Calu3 (cell line): ENCODE measurements at regions not wholly inside any gene's neighbourhood (a gene's known extent, or its start where the extent isn't known, plus 50 kb on each side); places are given as distances from the start of the nearest gene placed in this dataset.

Experiments used
- BruUV-seq: library from RNA; stranded (reverse); fragments of 400-500 nt; replicated peaks from 2 replicates; lab custom pipeline; 2021; lab: Mats Ljungman, UMichigan
- CTCF ChIA-PET: fragments of 300-600 bp; sonication (Branson Sonifier 250); formaldehyde crosslinking; loops from one replicate; lab custom pipeline; 2022; ENCODE audit warnings: antibody characterized with exemption; lab: Charles Lee
- DNase-seq: peaks from one replicate; pipeline ENCODE4 v3.0.0; 2022
- H3K27ac Mint-ChIP-seq: one replicate; pipeline ENCODE4 v1.8.0; 2022; ENCODE audit warnings: mixed read lengths; ENCODE audit not compliant: unreplicated experiment
- H3K27me3 Mint-ChIP-seq: one replicate; pipeline ENCODE4 v1.8.0; 2022; ENCODE audit warnings: mixed read lengths; ENCODE audit not compliant: unreplicated experiment
- H3K36me3 Mint-ChIP-seq: one replicate; pipeline ENCODE4 v1.8.0; 2022; ENCODE audit warnings: mild to moderate bottlenecking, moderate library complexity, mixed read lengths; ENCODE audit not compliant: insufficient read depth, unreplicated experiment
- H3K4me1 Mint-ChIP-seq: one replicate; pipeline ENCODE4 v1.8.0; 2022; ENCODE audit warnings: mild to moderate bottlenecking, low read depth, mixed read lengths; ENCODE audit not compliant: unreplicated experiment
- H3K4me3 Mint-ChIP-seq: one replicate; pipeline ENCODE4 v1.8.0; 2022; ENCODE audit warnings: mild to moderate bottlenecking, low read depth, moderate library complexity, mixed read lengths; ENCODE audit not compliant: unreplicated experiment
- H3K9me3 Mint-ChIP-seq: one replicate; pipeline ENCODE4 v1.8.0; 2022; ENCODE audit warnings: low read depth, mixed read lengths; ENCODE audit not compliant: unreplicated experiment
- intact Hi-C: fragments of 100-400 bp; cut with micrococcal nuclease; formaldehyde crosslinking; loops from one replicate; pipeline ENCODE4 v1.10.0; 2022; ENCODE audit not compliant: unreplicated experiment
- TF ChIP-seq, protein P1 (sequence below): fragments of 200-600 bp; IDR thresholded peaks from one replicate; pipeline ENCODE4 v1.8.0; 2022; ENCODE audit warnings: antibody characterized with exemption; ENCODE audit not compliant: unreplicated experiment

DNA sequence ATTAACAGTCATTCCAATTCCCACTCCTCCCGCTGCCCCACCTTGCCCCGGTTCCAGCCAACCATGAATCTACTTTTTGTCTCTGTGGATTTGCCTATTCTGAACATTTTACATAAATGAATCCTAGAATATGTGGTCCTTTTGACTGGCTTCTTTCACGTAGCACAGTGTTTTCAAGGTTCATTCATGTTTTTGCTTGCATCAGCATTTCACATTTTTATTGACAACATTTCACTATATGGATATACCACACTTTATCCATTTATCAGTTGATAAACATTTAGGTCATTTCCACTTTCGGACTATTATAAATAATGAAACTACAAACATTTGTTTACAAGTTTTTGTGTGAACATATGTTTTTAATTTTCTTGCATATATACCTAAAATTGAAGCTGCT lies 182.0 kb downstream of the ZNF248 start:
- no peak for DNase-seq
- CTCF ChIA-PET = no interaction called here
- Mint-ChIP-seq H3K27me3 (no peaks in the 10 kb centered on the region), H3K36me3 (no peaks in the 10 kb centered on the region), H3K27ac (no peak overlapping the region), H3K9me3 (peaks cover 21% of the 10 kb centered on the region), H3K4me3 (no peak overlapping the region), H3K4me1 (no peaks in the 10 kb centered on the region)
- TF ChIP-seq, protein P1, sequence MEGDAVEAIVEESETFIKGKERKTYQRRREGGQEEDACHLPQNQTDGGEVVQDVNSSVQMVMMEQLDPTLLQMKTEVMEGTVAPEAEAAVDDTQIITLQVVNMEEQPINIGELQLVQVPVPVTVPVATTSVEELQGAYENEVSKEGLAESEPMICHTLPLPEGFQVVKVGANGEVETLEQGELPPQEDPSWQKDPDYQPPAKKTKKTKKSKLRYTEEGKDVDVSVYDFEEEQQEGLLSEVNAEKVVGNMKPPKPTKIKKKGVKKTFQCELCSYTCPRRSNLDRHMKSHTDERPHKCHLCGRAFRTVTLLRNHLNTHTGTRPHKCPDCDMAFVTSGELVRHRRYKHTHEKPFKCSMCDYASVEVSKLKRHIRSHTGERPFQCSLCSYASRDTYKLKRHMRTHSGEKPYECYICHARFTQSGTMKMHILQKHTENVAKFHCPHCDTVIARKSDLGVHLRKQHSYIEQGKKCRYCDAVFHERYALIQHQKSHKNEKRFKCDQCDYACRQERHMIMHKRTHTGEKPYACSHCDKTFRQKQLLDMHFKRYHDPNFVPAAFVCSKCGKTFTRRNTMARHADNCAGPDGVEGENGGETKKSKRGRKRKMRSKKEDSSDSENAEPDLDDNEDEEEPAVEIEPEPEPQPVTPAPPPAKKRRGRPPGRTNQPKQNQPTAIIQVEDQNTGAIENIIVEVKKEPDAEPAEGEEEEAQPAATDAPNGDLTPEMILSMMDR = no peak
- intact Hi-C loops = no loop called here
- BruUV-seq = no TSS peak

DNA sequence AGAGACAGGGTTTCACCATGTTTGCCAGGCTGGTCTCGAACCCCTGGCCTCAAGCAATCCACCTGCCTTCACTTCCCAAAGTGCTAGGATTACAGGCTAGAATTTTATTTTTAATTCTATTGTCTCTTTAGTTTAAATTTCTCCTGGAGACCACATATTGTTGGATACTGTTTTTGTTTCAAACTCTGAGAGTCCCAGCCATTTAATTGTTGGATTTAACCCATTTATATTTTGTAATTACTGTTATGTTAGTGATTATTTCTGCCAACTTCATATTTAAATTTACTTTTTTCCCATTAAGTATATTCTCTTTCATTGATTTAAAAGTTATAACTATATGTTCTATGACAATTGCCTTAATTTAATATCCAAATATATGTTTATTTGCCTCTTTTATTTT lies 185.6 kb downstream of the ZNF248 start:
- H3K36me3 Mint-ChIP-seq = no peaks in the 10 kb centered on the region
- H3K4me3 Mint-ChIP-seq = no peak overlapping the region
- no peak overlapping the region for H3K27ac Mint-ChIP-seq
- H3K27me3 Mint-ChIP-seq = no peaks in the 10 kb centered on the region
- no TSS peak for BruUV-seq
- no peaks in the 10 kb centered on the region for H3K4me1 Mint-ChIP-seq
- H3K9me3 Mint-ChIP-seq = peaks cover 15% of the 10 kb centered on the region
- TF ChIP-seq, protein P1 = no peak
- intact Hi-C loops = no loop called here
- no peak for DNase-seq
- CTCF ChIA-PET = no interaction called here

DNA sequence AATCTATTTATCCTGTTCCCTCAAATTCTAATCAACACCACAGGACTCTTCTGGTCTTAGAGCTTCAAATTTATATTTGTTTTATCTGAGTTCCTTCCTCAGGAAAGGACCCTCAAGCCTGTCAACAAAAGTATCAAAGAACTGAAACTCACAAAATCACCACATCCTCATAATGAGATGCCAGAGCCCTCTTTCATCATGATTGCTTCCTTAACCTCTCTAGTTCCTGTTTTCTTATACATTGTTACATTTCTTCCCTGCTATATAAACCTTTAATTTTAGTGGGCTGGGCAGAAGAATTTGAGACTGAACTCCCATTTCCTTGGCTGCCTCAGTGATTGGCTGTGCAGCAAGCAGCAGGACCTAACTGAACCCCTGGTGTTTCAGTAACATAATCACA lies 189.7 kb downstream of the ZNF248 start:
- DNase-seq = no peak
- no TSS peak for BruUV-seq
- Mint-ChIP-seq H3K27ac (no peak overlapping the region), H3K4me3 (no peak overlapping the region), H3K4me1 (no peaks in the 10 kb centered on the region), H3K27me3 (no peaks in the 10 kb centered on the region), H3K9me3 (peaks cover 21% of the 10 kb centered on the region), H3K36me3 (no peaks in the 10 kb centered on the region)
- TF ChIP-seq, protein P1 = no peak
- intact Hi-C loops = no loop called here
- CTCF ChIA-PET = no interaction called here

DNA sequence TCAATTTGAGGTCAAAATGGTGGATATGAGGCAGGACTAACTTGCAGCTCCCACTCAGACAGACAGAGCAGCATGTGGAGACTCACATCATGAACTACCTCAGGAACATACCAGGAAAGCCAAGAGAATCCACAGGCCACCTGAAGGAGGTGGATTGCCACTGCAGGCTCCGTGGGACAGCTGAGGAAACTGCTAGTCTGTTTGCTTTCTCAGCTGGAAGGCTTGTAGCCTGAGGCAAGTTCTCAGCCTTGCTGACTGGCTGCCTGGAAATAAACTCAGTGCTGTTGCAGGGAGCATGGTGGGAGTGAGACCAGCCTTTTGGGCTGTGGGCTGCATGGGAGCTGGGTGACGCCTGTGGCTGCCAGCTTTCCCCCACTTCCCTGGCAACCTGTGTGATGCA lies 202.9 kb downstream of the ZNF248 start:
- DNase-seq = no peak
- no peak overlapping the region for H3K4me3 Mint-ChIP-seq
- H3K27ac Mint-ChIP-seq = no peak overlapping the region
- no peaks in the 10 kb centered on the region for H3K4me1 Mint-ChIP-seq
- no peaks in the 10 kb centered on the region for H3K27me3 Mint-ChIP-seq
- H3K9me3 Mint-ChIP-seq = peaks cover 14% of the 10 kb centered on the region
- intact Hi-C loops = no loop called here
- H3K36me3 Mint-ChIP-seq = no peaks in the 10 kb centered on the region
- TF ChIP-seq, protein P1 = no peak
- no TSS peak for BruUV-seq
- CTCF ChIA-PET = no interaction called here

DNA sequence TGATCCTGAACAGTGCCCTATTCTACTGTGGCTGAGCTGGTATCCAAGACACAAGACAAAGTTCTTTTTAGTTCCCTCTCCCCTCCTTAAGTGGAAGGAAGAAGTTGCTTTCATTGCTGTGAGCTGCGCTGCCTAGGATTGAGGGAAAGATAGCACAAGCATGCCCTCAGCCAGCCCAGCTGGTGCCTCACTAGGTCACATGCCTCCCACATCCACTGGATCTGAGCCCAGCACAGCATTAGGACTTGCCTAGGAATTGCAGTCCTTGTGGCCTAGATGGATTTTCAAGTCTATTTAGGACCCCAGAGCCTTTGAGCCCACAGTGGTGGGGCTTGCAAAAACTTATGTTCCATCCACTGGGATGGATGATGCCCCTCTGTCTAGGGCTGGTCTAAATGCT lies 214.2 kb downstream of the ZNF248 start:
- no TSS peak for BruUV-seq
- Mint-ChIP-seq H3K36me3 (no peaks in the 10 kb centered on the region), H3K4me1 (no peaks in the 10 kb centered on the region), H3K4me3 (no peak overlapping the region), H3K9me3 (peaks cover 14% of the 10 kb centered on the region), H3K27me3 (no peaks in the 10 kb centered on the region), H3K27ac (no peak overlapping the region)
- CTCF ChIA-PET = no interaction called here
- TF ChIP-seq, protein P1 = no peak
- intact Hi-C loops = no loop called here
- no peak for DNase-seq
